ENCODE measurements at regions not wholly inside any gene's neighbourhood (a gene's known extent, or its start where the extent isn't known, plus 50 kb on each side); places are given as distances from the start of the nearest gene placed in this dataset.

DNA sequence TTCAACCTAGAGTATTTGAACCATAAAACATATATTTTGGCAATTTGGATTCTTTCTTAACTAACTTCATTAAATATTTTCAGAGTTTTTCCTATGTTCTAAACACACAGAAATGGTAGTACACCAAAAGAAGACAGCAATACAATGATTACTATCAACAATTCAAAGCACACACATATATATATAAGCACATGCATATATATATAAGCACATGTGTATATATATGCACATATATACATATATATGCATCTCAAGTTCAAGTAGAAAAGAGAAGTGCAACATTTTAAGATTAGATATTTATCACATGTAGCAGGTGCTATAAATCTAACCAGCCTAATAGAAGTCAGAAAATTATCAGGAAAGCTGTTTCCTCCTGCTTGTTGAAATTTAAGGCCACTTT lies 320.9 kb upstream of the FSIP2 start:
- H4K91ac ChIP-seq (replicated peaks; ENCODE audit: insufficient read length, low read length), result no peak overlapping the region
- no peak overlapping the region for H2BK5ac ChIP-seq (ENCODE audit: low read depth, low read length)
- H3K14ac ChIP-seq (ENCODE audit: insufficient read length), result no peak overlapping the region
- H3K79me2 ChIP-seq (ENCODE audit: control insufficient read depth in 1 of 2, insufficient read depth in 2 of 2, low read length in 2 of 2), result no peaks in the 10 kb centered on the region
- H2BK15ac ChIP-seq (ENCODE audit: low read length), result no peak overlapping the region
- no peak overlapping the region for H2AK5ac ChIP-seq (ENCODE audit: low read depth, low read length)
- H3K9ac ChIP-seq (replicated peaks in 1 of 4; ENCODE audit: extremely low read depth in 1 of 4, low read depth in 3 of 4, low read length in 3 of 4), result no peak overlapping the region
- POLR2A ChIA-PET (ENCODE audit: partially characterized antibody), result interaction anchor here (1.0 kb wide), 1 partner anchor 9 kb away, joined by 3 read pairs; no protein-coding TSS in a partner anchor
- H3K23me2 ChIP-seq (ENCODE audit: low read depth, low read length), result no peaks in the 10 kb centered on the region
- no peak overlapping the region for H3K4ac ChIP-seq (replicated peaks; ENCODE audit: insufficient read length, low read depth, low read length)
- H3K36me3 ChIP-seq (ENCODE audit: control insufficient read depth in 2 of 4, insufficient read depth in 4 of 4, low read length in 3 of 4), result no peaks in the 10 kb centered on the region
- H3K4me1 ChIP-seq (replicated peaks in 1 of 4; ENCODE audit: control insufficient read depth in 3 of 4, insufficient read depth in 4 of 4, low read length in 3 of 4), result no peaks in the 10 kb centered on the region
- no peak overlapping the region for H2BK12ac ChIP-seq (ENCODE audit: low read depth, low read length)
- no peak overlapping the region for H2AFZ ChIP-seq (ENCODE audit: low read length)
- no peak overlapping the region for H3K4me3 ChIP-seq (ENCODE audit: extremely low read depth in 1 of 4, insufficient read depth in 2 of 4, low read depth in 3 of 4, low read length in 4 of 4)
- H3K56ac ChIP-seq (replicated peaks; ENCODE audit: insufficient read length, low read depth, low read length), result no peak overlapping the region
- no peak overlapping the region for H3K23ac ChIP-seq (ENCODE audit: insufficient read length)
- no peak overlapping the region for H2BK20ac ChIP-seq (ENCODE audit: low read length)
- no peak overlapping the region for H4K8ac ChIP-seq (ENCODE audit: extremely low read depth, insufficient read depth, low read length)
- H3K27me3 ChIP-seq (replicated peaks in 1 of 4; ENCODE audit: control insufficient read depth in 3 of 4, extremely low read depth in 1 of 4, insufficient read depth in 3 of 4, low read length in 3 of 4), result no peaks in the 10 kb centered on the region
- TF ChIP-seq CHD1 (IDR thresholded peaks at IDR 0.05; ENCODE audit: low read depth, low read length) (no peak), YY1 (IDR thresholded peaks at IDR 0.05; ENCODE audit: low read depth, low read length) (no peak), TBP (IDR thresholded peaks at IDR 0.05; ENCODE audit: low read depth, low read length) (no peak), EGR1 (IDR thresholded peaks at IDR 0.05; ENCODE audit: borderline replicate concordance, low read depth, low read length) (no peak), RAD21 (IDR thresholded peaks at IDR 0.05 in 1 of 2, conservative IDR thresholded peaks at IDR 0.05 in 1 of 2; ENCODE audit: low read depth in 2 of 2, low read length in 2 of 2) (no peak)
- no peak overlapping the region for H3K4me2 ChIP-seq (ENCODE audit: insufficient read depth in 1 of 2, low read depth in 2 of 2, low read length in 2 of 2)
- no peak overlapping the region for H3K18ac ChIP-seq (ENCODE audit: extremely low read depth, low read length)
- H4K5ac ChIP-seq (ENCODE audit: insufficient read length, low read depth, low read length), result no peak overlapping the region
- H2BK120ac ChIP-seq (replicated peaks; ENCODE audit: low read depth, low read length), result no peak overlapping the region
- H3K9me3 ChIP-seq (ENCODE audit: insufficient read depth in 2 of 2, low read depth in 1 of 2, low read length in 1 of 2), result peaks cover 0 to 3% of the 10 kb centered on the region in 2 experiments; a peak in 1 of 4 replicates
- no peak overlapping the region for H3K27ac ChIP-seq (ENCODE audit: low read depth, low read length)
- no peaks in the 10 kb centered on the region for H3K79me1 ChIP-seq (ENCODE audit: low read depth, low read length)
- CTCF ChIA-PET (ENCODE audit: partially characterized antibody), result interaction anchor here (0.9 to 1.1 kb wide), 3 partner anchors 14 to 127 kb away, joined by 3 to 4 read pairs (median 3); no protein-coding TSS in a partner anchor
- no peaks in the 10 kb centered on the region for H4K20me1 ChIP-seq (replicated peaks in 1 of 2; ENCODE audit: control insufficient read depth in 1 of 2, insufficient read depth in 2 of 2, low read length in 2 of 2)
- DNase-seq (ENCODE audit: low read depth in 1 of 2, low spot score in 2 of 2), result no peak
- FAIRE-seq, result no peak

Measured in H1 (cell line).